ENCODE measurements at regions not wholly inside any gene's neighbourhood (a gene's known extent, or its start where the extent isn't known, plus 50 kb on each side); places are given as distances from the start of the nearest gene placed in this dataset.

DNA sequence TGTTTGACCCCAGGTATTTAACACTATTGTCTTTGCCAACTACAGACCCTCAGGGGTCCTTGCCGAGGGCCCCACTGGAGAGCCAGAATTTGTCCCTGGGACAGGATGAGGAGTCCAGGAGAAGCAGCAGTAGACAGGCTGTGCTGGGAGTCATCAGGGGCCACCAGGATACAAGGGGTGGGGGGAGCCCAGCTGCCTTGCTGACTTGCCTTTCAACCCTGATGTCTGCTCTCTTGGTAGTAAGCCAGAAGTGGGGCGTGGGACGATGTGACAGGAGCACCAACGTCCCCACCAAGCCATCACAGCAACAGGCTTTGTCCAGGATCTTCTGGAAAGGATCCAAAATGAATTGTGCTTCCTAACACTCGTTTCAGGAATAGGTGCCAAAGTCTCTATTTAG, 62.4 kb upstream of the CDCA7L start:
- TF ChIP-seq, protein P1, sequence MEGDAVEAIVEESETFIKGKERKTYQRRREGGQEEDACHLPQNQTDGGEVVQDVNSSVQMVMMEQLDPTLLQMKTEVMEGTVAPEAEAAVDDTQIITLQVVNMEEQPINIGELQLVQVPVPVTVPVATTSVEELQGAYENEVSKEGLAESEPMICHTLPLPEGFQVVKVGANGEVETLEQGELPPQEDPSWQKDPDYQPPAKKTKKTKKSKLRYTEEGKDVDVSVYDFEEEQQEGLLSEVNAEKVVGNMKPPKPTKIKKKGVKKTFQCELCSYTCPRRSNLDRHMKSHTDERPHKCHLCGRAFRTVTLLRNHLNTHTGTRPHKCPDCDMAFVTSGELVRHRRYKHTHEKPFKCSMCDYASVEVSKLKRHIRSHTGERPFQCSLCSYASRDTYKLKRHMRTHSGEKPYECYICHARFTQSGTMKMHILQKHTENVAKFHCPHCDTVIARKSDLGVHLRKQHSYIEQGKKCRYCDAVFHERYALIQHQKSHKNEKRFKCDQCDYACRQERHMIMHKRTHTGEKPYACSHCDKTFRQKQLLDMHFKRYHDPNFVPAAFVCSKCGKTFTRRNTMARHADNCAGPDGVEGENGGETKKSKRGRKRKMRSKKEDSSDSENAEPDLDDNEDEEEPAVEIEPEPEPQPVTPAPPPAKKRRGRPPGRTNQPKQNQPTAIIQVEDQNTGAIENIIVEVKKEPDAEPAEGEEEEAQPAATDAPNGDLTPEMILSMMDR (conservative IDR thresholded peaks at IDR 0.05; ENCODE audit: low read depth in 2 of 2), result no peak
- TF ChIP-seq JUNB (IDR thresholded peaks at IDR 0.05; ENCODE audit: unreplicated experiment), result no peak
- TF ChIP-seq CREB1 (CRISPR knock-in tag; IDR thresholded peaks at IDR 0.05; ENCODE audit: low read depth), result no peak
- TF ChIP-seq, protein P2, sequence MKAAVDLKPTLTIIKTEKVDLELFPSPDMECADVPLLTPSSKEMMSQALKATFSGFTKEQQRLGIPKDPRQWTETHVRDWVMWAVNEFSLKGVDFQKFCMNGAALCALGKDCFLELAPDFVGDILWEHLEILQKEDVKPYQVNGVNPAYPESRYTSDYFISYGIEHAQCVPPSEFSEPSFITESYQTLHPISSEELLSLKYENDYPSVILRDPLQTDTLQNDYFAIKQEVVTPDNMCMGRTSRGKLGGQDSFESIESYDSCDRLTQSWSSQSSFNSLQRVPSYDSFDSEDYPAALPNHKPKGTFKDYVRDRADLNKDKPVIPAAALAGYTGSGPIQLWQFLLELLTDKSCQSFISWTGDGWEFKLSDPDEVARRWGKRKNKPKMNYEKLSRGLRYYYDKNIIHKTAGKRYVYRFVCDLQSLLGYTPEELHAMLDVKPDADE (IDR thresholded peaks at IDR 0.05), result no peak
- TF ChIP-seq ZNF114 (CRISPR knock-in tag; IDR thresholded peaks at IDR 0.05), result no peak
- TF ChIP-seq EZH2 (IDR thresholded peaks at IDR 0.05; ENCODE audit: low read depth, unreplicated experiment), result no peak
- TF ChIP-seq, protein P3, sequence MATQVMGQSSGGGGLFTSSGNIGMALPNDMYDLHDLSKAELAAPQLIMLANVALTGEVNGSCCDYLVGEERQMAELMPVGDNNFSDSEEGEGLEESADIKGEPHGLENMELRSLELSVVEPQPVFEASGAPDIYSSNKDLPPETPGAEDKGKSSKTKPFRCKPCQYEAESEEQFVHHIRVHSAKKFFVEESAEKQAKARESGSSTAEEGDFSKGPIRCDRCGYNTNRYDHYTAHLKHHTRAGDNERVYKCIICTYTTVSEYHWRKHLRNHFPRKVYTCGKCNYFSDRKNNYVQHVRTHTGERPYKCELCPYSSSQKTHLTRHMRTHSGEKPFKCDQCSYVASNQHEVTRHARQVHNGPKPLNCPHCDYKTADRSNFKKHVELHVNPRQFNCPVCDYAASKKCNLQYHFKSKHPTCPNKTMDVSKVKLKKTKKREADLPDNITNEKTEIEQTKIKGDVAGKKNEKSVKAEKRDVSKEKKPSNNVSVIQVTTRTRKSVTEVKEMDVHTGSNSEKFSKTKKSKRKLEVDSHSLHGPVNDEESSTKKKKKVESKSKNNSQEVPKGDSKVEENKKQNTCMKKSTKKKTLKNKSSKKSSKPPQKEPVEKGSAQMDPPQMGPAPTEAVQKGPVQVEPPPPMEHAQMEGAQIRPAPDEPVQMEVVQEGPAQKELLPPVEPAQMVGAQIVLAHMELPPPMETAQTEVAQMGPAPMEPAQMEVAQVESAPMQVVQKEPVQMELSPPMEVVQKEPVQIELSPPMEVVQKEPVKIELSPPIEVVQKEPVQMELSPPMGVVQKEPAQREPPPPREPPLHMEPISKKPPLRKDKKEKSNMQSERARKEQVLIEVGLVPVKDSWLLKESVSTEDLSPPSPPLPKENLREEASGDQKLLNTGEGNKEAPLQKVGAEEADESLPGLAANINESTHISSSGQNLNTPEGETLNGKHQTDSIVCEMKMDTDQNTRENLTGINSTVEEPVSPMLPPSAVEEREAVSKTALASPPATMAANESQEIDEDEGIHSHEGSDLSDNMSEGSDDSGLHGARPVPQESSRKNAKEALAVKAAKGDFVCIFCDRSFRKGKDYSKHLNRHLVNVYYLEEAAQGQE (IDR thresholded peaks at IDR 0.05; ENCODE audit: unreplicated experiment), result no peak
- TF ChIP-seq POLR2AphosphoS5 (IDR thresholded peaks at IDR 0.05; ENCODE audit: low read depth), result no peak
- no peak for TF ChIP-seq EZH2phosphoT487 (IDR thresholded peaks at IDR 0.05; ENCODE audit: unreplicated experiment)
- no peak for TF ChIP-seq NANOG (IDR thresholded peaks at IDR 0.05; ENCODE audit: borderline replicate concordance)
- no peak for TF ChIP-seq STAT1 (IDR thresholded peaks at IDR 0.05; ENCODE audit: unreplicated experiment)
- TF ChIP-seq, protein P4, sequence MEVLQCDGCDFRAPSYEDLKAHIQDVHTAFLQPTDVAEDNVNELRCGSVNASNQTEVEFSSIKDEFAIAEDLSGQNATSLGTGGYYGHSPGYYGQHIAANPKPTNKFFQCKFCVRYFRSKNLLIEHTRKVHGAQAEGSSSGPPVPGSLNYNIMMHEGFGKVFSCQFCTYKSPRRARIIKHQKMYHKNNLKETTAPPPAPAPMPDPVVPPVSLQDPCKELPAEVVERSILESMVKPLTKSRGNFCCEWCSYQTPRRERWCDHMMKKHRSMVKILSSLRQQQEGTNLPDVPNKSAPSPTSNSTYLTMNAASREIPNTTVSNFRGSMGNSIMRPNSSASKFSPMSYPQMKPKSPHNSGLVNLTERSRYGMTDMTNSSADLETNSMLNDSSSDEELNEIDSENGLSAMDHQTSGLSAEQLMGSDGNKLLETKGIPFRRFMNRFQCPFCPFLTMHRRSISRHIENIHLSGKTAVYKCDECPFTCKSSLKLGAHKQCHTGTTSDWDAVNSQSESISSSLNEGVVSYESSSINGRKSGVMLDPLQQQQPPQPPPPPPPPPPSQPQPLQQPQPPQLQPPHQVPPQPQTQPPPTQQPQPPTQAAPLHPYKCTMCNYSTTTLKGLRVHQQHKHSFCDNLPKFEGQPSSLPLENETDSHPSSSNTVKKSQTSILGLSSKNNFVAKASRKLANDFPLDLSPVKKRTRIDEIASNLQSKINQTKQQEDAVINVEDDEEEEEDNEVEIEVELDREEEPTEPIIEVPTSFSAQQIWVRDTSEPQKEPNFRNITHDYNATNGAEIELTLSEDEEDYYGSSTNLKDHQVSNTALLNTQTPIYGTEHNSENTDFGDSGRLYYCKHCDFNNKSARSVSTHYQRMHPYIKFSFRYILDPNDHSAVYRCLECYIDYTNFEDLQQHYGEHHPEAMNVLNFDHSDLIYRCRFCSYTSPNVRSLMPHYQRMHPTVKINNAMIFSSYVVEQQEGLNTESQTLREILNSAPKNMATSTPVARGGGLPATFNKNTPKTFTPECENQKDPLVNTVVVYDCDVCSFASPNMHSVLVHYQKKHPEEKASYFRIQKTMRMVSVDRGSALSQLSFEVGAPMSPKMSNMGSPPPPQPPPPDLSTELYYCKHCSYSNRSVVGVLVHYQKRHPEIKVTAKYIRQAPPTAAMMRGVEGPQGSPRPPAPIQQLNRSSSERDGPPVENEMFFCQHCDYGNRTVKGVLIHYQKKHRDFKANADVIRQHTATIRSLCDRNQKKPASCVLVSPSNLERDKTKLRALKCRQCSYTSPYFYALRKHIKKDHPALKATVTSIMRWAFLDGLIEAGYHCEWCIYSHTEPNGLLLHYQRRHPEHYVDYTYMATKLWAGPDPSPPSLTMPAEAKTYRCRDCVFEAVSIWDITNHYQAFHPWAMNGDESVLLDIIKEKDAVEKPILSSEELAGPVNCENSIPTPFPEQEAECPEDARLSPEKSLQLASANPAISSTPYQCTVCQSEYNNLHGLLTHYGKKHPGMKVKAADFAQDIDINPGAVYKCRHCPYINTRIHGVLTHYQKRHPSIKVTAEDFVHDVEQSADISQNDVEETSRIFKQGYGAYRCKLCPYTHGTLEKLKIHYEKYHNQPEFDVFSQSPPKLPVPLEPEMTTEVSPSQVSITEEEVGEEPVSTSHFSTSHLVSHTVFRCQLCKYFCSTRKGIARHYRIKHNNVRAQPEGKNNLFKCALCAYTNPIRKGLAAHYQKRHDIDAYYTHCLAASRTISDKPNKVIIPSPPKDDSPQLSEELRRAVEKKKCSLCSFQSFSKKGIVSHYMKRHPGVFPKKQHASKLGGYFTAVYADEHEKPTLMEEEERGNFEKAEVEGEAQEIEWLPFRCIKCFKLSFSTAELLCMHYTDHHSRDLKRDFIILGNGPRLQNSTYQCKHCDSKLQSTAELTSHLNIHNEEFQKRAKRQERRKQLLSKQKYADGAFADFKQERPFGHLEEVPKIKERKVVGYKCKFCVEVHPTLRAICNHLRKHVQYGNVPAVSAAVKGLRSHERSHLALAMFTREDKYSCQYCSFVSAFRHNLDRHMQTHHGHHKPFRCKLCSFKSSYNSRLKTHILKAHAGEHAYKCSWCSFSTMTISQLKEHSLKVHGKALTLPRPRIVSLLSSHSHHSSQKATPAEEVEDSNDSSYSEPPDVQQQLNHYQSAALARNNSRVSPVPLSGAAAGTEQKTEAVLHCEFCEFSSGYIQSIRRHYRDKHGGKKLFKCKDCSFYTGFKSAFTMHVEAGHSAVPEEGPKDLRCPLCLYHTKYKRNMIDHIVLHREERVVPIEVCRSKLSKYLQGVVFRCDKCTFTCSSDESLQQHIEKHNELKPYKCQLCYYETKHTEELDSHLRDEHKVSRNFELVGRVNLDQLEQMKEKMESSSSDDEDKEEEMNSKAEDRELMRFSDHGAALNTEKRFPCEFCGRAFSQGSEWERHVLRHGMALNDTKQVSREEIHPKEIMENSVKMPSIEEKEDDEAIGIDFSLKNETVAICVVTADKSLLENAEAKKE (CRISPR knock-in tag; IDR thresholded peaks at IDR 0.05), result no peak
- no peak for TF ChIP-seq ZNF331 (CRISPR knock-in tag; IDR thresholded peaks at IDR 0.05; ENCODE audit: low read depth)

Data from GM23338 (cell line).